ENCODE measurements at regions not wholly inside any gene's neighbourhood (a gene's known extent, or its start where the extent isn't known, plus 50 kb on each side); places are given as distances from the start of the nearest gene placed in this dataset.

GRCh38 chr2:120863661-120864320, 128.1 kb downstream of the GLI2 start:
- peaks cover 5% of the 10 kb centered on the region for H3K36me3 Mint-ChIP-seq (ENCODE audit: low read depth)
- no peak overlapping the region for H3K4me3 Mint-ChIP-seq
- peaks cover 91% of the 10 kb centered on the region for H3K4me1 Mint-ChIP-seq
- H3K27me3 Mint-ChIP-seq (ENCODE audit: low read depth, poor library complexity) = peaks cover 29% of the 10 kb centered on the region
- no peak overlapping the region for H3K27ac Mint-ChIP-seq
- DNase-seq = no peak
- no peak for TF ChIP-seq CTCF (IDR thresholded peaks at IDR 0.05)
- no peaks in the 10 kb centered on the region for H3K9me3 Mint-ChIP-seq

- H3K4me3 Mint-ChIP-seq = no peak overlapping the region
- H3K27me3 Mint-ChIP-seq (ENCODE audit: low read depth, poor library complexity) = peaks cover 31% of the 10 kb centered on the region
- no peak for TF ChIP-seq CTCF (IDR thresholded peaks at IDR 0.05)
- H3K9me3 Mint-ChIP-seq = no peaks in the 10 kb centered on the region
- DNase-seq = no peak
- H3K27ac Mint-ChIP-seq = no peak overlapping the region
- H3K36me3 Mint-ChIP-seq (ENCODE audit: low read depth) = peaks cover 5% of the 10 kb centered on the region
- H3K4me1 Mint-ChIP-seq = peaks cover 91% of the 10 kb centered on the region
These were observed 129.3 kb downstream of the GLI2 start for GRCh38 chr2:120864981-120865380.

GRCh38 chr2:120865656-120866055, 130.0 kb downstream of the GLI2 start:
- peaks cover 33% of the 10 kb centered on the region for H3K27me3 Mint-ChIP-seq (ENCODE audit: low read depth, poor library complexity)
- no peak for TF ChIP-seq CTCF (IDR thresholded peaks at IDR 0.05)
- no peak overlapping the region for H3K27ac Mint-ChIP-seq
- peaks cover 5% of the 10 kb centered on the region for H3K36me3 Mint-ChIP-seq (ENCODE audit: low read depth)
- no peak for DNase-seq
- peaks cover 90% of the 10 kb centered on the region for H3K4me1 Mint-ChIP-seq
- H3K9me3 Mint-ChIP-seq = no peaks in the 10 kb centered on the region
- H3K4me3 Mint-ChIP-seq = no peak overlapping the region

- peaks cover 5% of the 10 kb centered on the region for H3K36me3 Mint-ChIP-seq (ENCODE audit: low read depth)
- H3K9me3 Mint-ChIP-seq = no peaks in the 10 kb centered on the region
- TF ChIP-seq CTCF (IDR thresholded peaks at IDR 0.05) = no peak
- H3K4me1 Mint-ChIP-seq = peaks cover 85% of the 10 kb centered on the region
- no peak overlapping the region for H3K27ac Mint-ChIP-seq
- peak overlapping the region; percentile 52 for H3K4me3 Mint-ChIP-seq
- peaks cover 35% of the 10 kb centered on the region for H3K27me3 Mint-ChIP-seq (ENCODE audit: low read depth, poor library complexity)
- no peak for DNase-seq
These were observed 130.4 kb downstream of the GLI2 start for GRCh38 chr2:120866071-120866470.

GRCh38 chr2:120866483-120867140, 130.9 kb downstream of the GLI2 start:
- no peak for TF ChIP-seq CTCF (IDR thresholded peaks at IDR 0.05)
- peak overlapping the region; percentile 68 for H3K4me3 Mint-ChIP-seq
- H3K27me3 Mint-ChIP-seq (ENCODE audit: low read depth, poor library complexity) = peaks cover 33% of the 10 kb centered on the region
- peaks cover 5% of the 10 kb centered on the region for H3K36me3 Mint-ChIP-seq (ENCODE audit: low read depth)
- no peak overlapping the region for H3K27ac Mint-ChIP-seq
- no peak for DNase-seq
- H3K4me1 Mint-ChIP-seq = peaks cover 83% of the 10 kb centered on the region
- H3K9me3 Mint-ChIP-seq = no peaks in the 10 kb centered on the region
